ENCODE measurements at regions not wholly inside any gene's neighbourhood (a gene's known extent, or its start where the extent isn't known, plus 50 kb on each side); places are given as distances from the start of the nearest gene placed in this dataset.

- no peak for TF ChIP-seq POLR2AphosphoS5 (IDR thresholded peaks at IDR 0.05; ENCODE audit: low read depth, low read length)
- TF ChIP-seq SIN3A (IDR thresholded peaks at IDR 0.05; ENCODE audit: borderline replicate concordance, insufficient read depth, low read length): no peak
- TF ChIP-seq TAF1 (IDR thresholded peaks at IDR 0.05; ENCODE audit: borderline replicate concordance, insufficient read depth, low read length): no peak
Observed at GRCh38 chr12:47562201-47562600, 143.6 kb downstream of the RPAP3 start.
